ENCODE measurements at regions not wholly inside any gene's neighbourhood (a gene's known extent, or its start where the extent isn't known, plus 50 kb on each side); places are given as distances from the start of the nearest gene placed in this dataset.
A peak's percentile ranks its signal among the peaks of the same experiment; 100 is the strongest.

- peaks cover 0 to 5% (median 0%) of the 10 kb centered on the region in 9 donors for H3K9me3 Mint-ChIP-seq
Measured at GRCh38 chr17:77872714-77873499, 85.6 kb upstream of the TNRC6C start.

GRCh38 chr17:77873500-77874302 lies 84.8 kb upstream of the TNRC6C start:
- Mint-ChIP-seq H3K36me3 (no peaks in the 10 kb centered on the region), H3K9me3 (peaks cover 0 to 5% (median 0%) of the 10 kb centered on the region in 9 donors), H3K4me1 (peaks cover 43 to 92% (median 88%) of the 10 kb centered on the region in 4 donors), H3K27me3 (no peaks in the 10 kb centered on the region), H3K27ac (peak overlapping the region in 9 of 10 donors; percentile 22 to 91 (median 75)), H3K4me3 (peak overlapping the region in 9 of 10 donors; percentile 52 to 81 (median 69))
- peak in 4 of 10 donors; percentile 17 to 52 (median 33) for DNase-seq
- ATAC-seq: peak; percentile 33
- POLR2A ChIA-PET: interaction anchor here (1.5 to 5.6 kb wide), 2 partner anchors 10 to 84 kb away, joined by 5 to 26 read pairs; partner anchors contain the start of gene TNRC6C

More at GRCh38 chr17:77872714-77873499, 85.6 kb upstream of the TNRC6C start:
- H3K4me1 Mint-ChIP-seq: peaks cover 42 to 93% (median 81%) of the 10 kb centered on the region in 4 donors
- H3K36me3 Mint-ChIP-seq: no peaks in the 10 kb centered on the region
- ATAC-seq (no peak), DNase-seq (peak in 1 of 10 donors; percentile 50)
- peak overlapping the region in 9 of 10 donors; percentile 52 to 82 (median 71) for H3K4me3 Mint-ChIP-seq
- POLR2A ChIA-PET: interaction anchor here (1.5 kb wide), 1 partner anchor 11 kb away, joined by 5 read pairs; no protein-coding TSS in a partner anchor
- H3K27ac Mint-ChIP-seq: peak overlapping the region; percentile 76 to 94 (median 88)
- no peaks in the 10 kb centered on the region for H3K27me3 Mint-ChIP-seq

GRCh38 chr17:77874303-77875050 lies 84.0 kb upstream of the TNRC6C start:
- ATAC-seq (no peak), DNase-seq (peak in 1 of 10 donors; percentile 57)
- Mint-ChIP-seq H3K9me3 (peaks cover 0 to 5% (median 0%) of the 10 kb centered on the region in 9 donors), H3K27ac (peak overlapping the region in 6 of 10 donors; percentile 9 to 64 (median 54)), H3K36me3 (no peaks in the 10 kb centered on the region), H3K4me3 (peak overlapping the region in 4 of 10 donors; percentile 14 to 81 (median 68)), H3K27me3 (no peaks in the 10 kb centered on the region), H3K4me1 (peaks cover 42 to 92% (median 87%) of the 10 kb centered on the region in 4 donors)
- POLR2A ChIA-PET: interaction anchor here (1.0 to 5.6 kb wide), 3 partner anchors 13 to 83 kb away, joined by 3 to 26 read pairs (median 3); partner anchors contain the start of gene TNRC6C

GRCh38 chr17:77875051-77875780 lies 83.3 kb upstream of the TNRC6C start:
- Mint-ChIP-seq H3K9me3 (peaks cover 0 to 5% (median 0%) of the 10 kb centered on the region in 9 donors), H3K4me1 (peaks cover 42 to 92% (median 87%) of the 10 kb centered on the region in 4 donors), H3K27ac (peak overlapping the region in 8 of 10 donors; percentile 29 to 85 (median 69)), H3K4me3 (peak overlapping the region in 7 of 10 donors; percentile 18 to 58 (median 51)), H3K27me3 (no peaks in the 10 kb centered on the region), H3K36me3 (no peaks in the 10 kb centered on the region)
- POLR2A ChIA-PET: interaction anchor here (1.0 to 5.6 kb wide), 3 partner anchors 12 to 83 kb away, joined by 3 to 26 read pairs (median 3); partner anchors contain the start of gene TNRC6C
- no peak for DNase-seq
- no peak for ATAC-seq

GRCh38 chr17:77875881-77876509 lies 82.5 kb upstream of the TNRC6C start:
- no peak for DNase-seq

GRCh38 chr17:77877036-77877435 lies 81.5 kb upstream of the TNRC6C start:
- Mint-ChIP-seq H3K36me3 (no peaks in the 10 kb centered on the region), H3K27ac (peak overlapping the region; percentile 46 to 83 (median 74)), H3K27me3 (no peaks in the 10 kb centered on the region), H3K9me3 (peaks cover 0 to 5% (median 0%) of the 10 kb centered on the region in 9 donors), H3K4me1 (peaks cover 47 to 97% (median 94%) of the 10 kb centered on the region in 4 donors), H3K4me3 (peak overlapping the region in 8 of 10 donors; percentile 15 to 79 (median 60))
- POLR2A ChIA-PET: interaction anchor here (0.7 to 5.6 kb wide), 5 partner anchors 10 to 896 kb away, joined by 3 to 26 read pairs (median 3); partner anchors contain the start of gene TNRC6C
- DNase-seq (peak in 2 of 10 donors; percentile 45 to 47), ATAC-seq (peak; percentile 16 to 28)

More at GRCh38 chr17:77875881-77876509, 82.5 kb upstream of the TNRC6C start:
- H3K27me3 Mint-ChIP-seq: no peaks in the 10 kb centered on the region
- H3K27ac Mint-ChIP-seq: peak overlapping the region; percentile 4 to 85 (median 64)
- no peaks in the 10 kb centered on the region for H3K36me3 Mint-ChIP-seq
- H3K4me3 Mint-ChIP-seq: peak overlapping the region in 8 of 10 donors; percentile 4 to 58 (median 48)
- peak in 1 of 2 donors; percentile 9 for ATAC-seq
- H3K9me3 Mint-ChIP-seq: peaks cover 0 to 5% (median 0%) of the 10 kb centered on the region in 9 donors
- H3K4me1 Mint-ChIP-seq: peaks cover 42 to 97% (median 94%) of the 10 kb centered on the region in 4 donors
- POLR2A ChIA-PET: interaction anchor here (1.1 to 5.6 kb wide), 3 partner anchors 11 to 82 kb away, joined by 3 to 26 read pairs (median 3); partner anchors contain the start of gene TNRC6C

GRCh38 chr17:77877646-77878355 lies 80.7 kb upstream of the TNRC6C start:
- H3K27me3 Mint-ChIP-seq: no peaks in the 10 kb centered on the region
- peaks cover 0 to 5% (median 0%) of the 10 kb centered on the region in 9 donors for H3K9me3 Mint-ChIP-seq
- H3K4me3 Mint-ChIP-seq: peak overlapping the region in 7 of 10 donors; percentile 15 to 79 (median 64)
- ATAC-seq (no peak), DNase-seq (no peak)
- H3K27ac Mint-ChIP-seq: peak overlapping the region in 9 of 10 donors; percentile 14 to 95 (median 73)
- H3K4me1 Mint-ChIP-seq: peaks cover 44 to 97% (median 94%) of the 10 kb centered on the region in 4 donors
- POLR2A ChIA-PET: interaction anchor here (0.6 to 5.6 kb wide), 5 partner anchors 9 to 425 kb away, joined by 3 to 26 read pairs (median 5); partner anchors contain the start of gene TNRC6C
- no peaks in the 10 kb centered on the region for H3K36me3 Mint-ChIP-seq

- Mint-ChIP-seq H3K4me1 (peaks cover 45 to 96% (median 93%) of the 10 kb centered on the region in 4 donors), H3K36me3 (no peaks in the 10 kb centered on the region), H3K4me3 (peak overlapping the region in 8 of 10 donors; percentile 28 to 94 (median 65)), H3K9me3 (peaks cover 0 to 5% (median 0%) of the 10 kb centered on the region in 9 donors), H3K27ac (peak overlapping the region; percentile 28 to 99 (median 96)), H3K27me3 (no peaks in the 10 kb centered on the region)
- no peak for ATAC-seq
- POLR2A ChIA-PET: interaction anchor here (1.0 to 5.6 kb wide), 5 partner anchors 8 to 78 kb away, joined by 5 to 26 read pairs (median 15); partner anchors contain the start of gene TNRC6C
- DNase-seq: no peak
Measured at GRCh38 chr17:77879226-77879895, 79.1 kb upstream of the TNRC6C start.

- peak overlapping the region in 8 of 10 donors; percentile 28 to 95 (median 76) for H3K4me3 Mint-ChIP-seq
- H3K4me1 Mint-ChIP-seq: peaks cover 45 to 97% (median 94%) of the 10 kb centered on the region in 4 donors
- DNase-seq (no peak), ATAC-seq (no peak)
- H3K36me3 Mint-ChIP-seq: no peaks in the 10 kb centered on the region
- H3K27ac Mint-ChIP-seq: peak overlapping the region in 9 of 10 donors; percentile 69 to 99 (median 96)
- peaks cover 0 to 5% (median 0%) of the 10 kb centered on the region in 9 donors for H3K9me3 Mint-ChIP-seq
- POLR2A ChIA-PET: interaction anchor here (1.0 to 9.8 kb wide), 5 partner anchors 10 to 214 kb away, joined by 5 to 166 read pairs (median 15); partner anchors contain the start of gene TNRC6C
- no peaks in the 10 kb centered on the region for H3K27me3 Mint-ChIP-seq
Measured at GRCh38 chr17:77879896-77880280, 78.6 kb upstream of the TNRC6C start.

Data from naive thymus-derived CD8-positive, alpha-beta T cell (primary cell).